ENCODE measurements at regions not wholly inside any gene's neighbourhood (a gene's known extent, or its start where the extent isn't known, plus 50 kb on each side); places are given as distances from the start of the nearest gene placed in this dataset.

GRCh38 chr3:21859124-21860081 lies 108.4 kb upstream of the ZNF385D start:
- H3K4me1 Mint-ChIP-seq, result peaks cover 32% of the 10 kb centered on the region
- peak overlapping the region; percentile 37 for H3K4me3 Mint-ChIP-seq
- H3K36me3 Mint-ChIP-seq (ENCODE audit: low read depth), result no peaks in the 10 kb centered on the region
- peaks cover 3% of the 10 kb centered on the region for H3K9me3 Mint-ChIP-seq
- no peaks in the 10 kb centered on the region for H3K27me3 Mint-ChIP-seq (ENCODE audit: low read depth, poor library complexity)
- TF ChIP-seq CTCF (IDR thresholded peaks at IDR 0.05), result no peak
- H3K27ac Mint-ChIP-seq, result peak overlapping the region; percentile 86
- peak; percentile 8 for DNase-seq

DNA sequence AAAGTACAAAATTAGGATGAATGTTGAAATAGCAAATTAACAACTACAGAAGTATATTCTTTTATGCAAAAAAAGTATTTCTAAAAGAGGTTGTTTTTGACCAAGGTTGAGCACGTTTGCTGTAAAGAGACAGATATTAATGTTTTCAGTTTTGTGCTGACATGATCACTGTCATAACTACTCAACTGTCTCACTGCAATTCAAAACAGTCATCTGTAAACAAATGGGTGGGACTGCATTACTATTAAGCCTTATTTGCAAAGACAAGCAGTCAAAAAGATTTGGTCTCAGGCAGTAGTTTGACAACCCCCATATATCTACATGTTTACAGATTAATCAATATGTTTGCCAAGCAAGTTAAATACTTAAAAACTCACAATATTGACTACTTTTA lies 109.1 kb upstream of the ZNF385D start:
- H3K4me1 Mint-ChIP-seq, result peaks cover 32% of the 10 kb centered on the region
- H3K9me3 Mint-ChIP-seq, result peaks cover 3% of the 10 kb centered on the region
- no peak for DNase-seq
- no peak overlapping the region for H3K4me3 Mint-ChIP-seq
- H3K27ac Mint-ChIP-seq, result peak overlapping the region; percentile 29
- TF ChIP-seq CTCF (IDR thresholded peaks at IDR 0.05), result no peak
- no peaks in the 10 kb centered on the region for H3K36me3 Mint-ChIP-seq (ENCODE audit: low read depth)
- no peaks in the 10 kb centered on the region for H3K27me3 Mint-ChIP-seq (ENCODE audit: low read depth, poor library complexity)

- no peaks in the 10 kb centered on the region for H3K27me3 Mint-ChIP-seq (ENCODE audit: low read depth, poor library complexity)
- TF ChIP-seq CTCF (IDR thresholded peaks at IDR 0.05), result no peak
- no peak overlapping the region for H3K4me3 Mint-ChIP-seq
- no peak for DNase-seq
- peaks cover 32% of the 10 kb centered on the region for H3K4me1 Mint-ChIP-seq
- H3K27ac Mint-ChIP-seq, result no peak overlapping the region
- H3K9me3 Mint-ChIP-seq, result peaks cover 3% of the 10 kb centered on the region
- H3K36me3 Mint-ChIP-seq (ENCODE audit: low read depth), result no peaks in the 10 kb centered on the region
Observed at GRCh38 chr3:21860657-21861056, 109.6 kb upstream of the ZNF385D start.

- no peak for DNase-seq
- peaks cover 22% of the 10 kb centered on the region for H3K4me1 Mint-ChIP-seq
- peak overlapping the region; percentile 70 for H3K27ac Mint-ChIP-seq
- H3K27me3 Mint-ChIP-seq (ENCODE audit: low read depth, poor library complexity), result no peaks in the 10 kb centered on the region
- H3K4me3 Mint-ChIP-seq, result no peak overlapping the region
- no peak for TF ChIP-seq CTCF (IDR thresholded peaks at IDR 0.05)
- H3K36me3 Mint-ChIP-seq (ENCODE audit: low read depth), result peaks cover 8% of the 10 kb centered on the region
- peaks cover 26% of the 10 kb centered on the region for H3K9me3 Mint-ChIP-seq
Observed at GRCh38 chr3:21876782-21877181, 125.8 kb upstream of the ZNF385D start.

- Mint-ChIP-seq H3K27me3 (ENCODE audit: low read depth, poor library complexity) (no peaks in the 10 kb centered on the region), H3K4me3 (no peak overlapping the region), H3K36me3 (ENCODE audit: low read depth) (peaks cover 8% of the 10 kb centered on the region), H3K27ac (peak overlapping the region; percentile 70), H3K4me1 (peaks cover 22% of the 10 kb centered on the region), H3K9me3 (peaks cover 26% of the 10 kb centered on the region)
- no peak for DNase-seq
- no peak for TF ChIP-seq CTCF (IDR thresholded peaks at IDR 0.05)
Observed at GRCh38 chr3:21877214-21877754, 126.3 kb upstream of the ZNF385D start.

Data from nephron progenitor cell (in vitro differentiated cells).